NCI-H1694 treated with DMSO at 0.1 percent for 48 hours (cell line): ENCODE measurements at regions not wholly inside any gene's neighbourhood (a gene's known extent, or its start where the extent isn't known, plus 50 kb on each side); places are given as distances from the start of the nearest gene placed in this dataset.
"Not testable (repeated sequence)": the region's sequence is repeated elsewhere in the genome, so short reads cannot be mapped to it uniquely, and the experiment has no call there.

Experiments
- DNase-seq: peaks from one replicate; lab custom pipeline; 2025; lab: John Stamatoyannopoulos, UW

GRCh38 chr5:89071941-89072331, 189.0 kb upstream of the MEF2C start:
- no peak for DNase-seq

GRCh38 chr5:89071101-89071940, 188.3 kb upstream of the MEF2C start:
- DNase-seq, result no peak

- no peak for DNase-seq
These were observed 186.6 kb upstream of the MEF2C start for GRCh38 chr5:89069591-89069990.

DNA sequence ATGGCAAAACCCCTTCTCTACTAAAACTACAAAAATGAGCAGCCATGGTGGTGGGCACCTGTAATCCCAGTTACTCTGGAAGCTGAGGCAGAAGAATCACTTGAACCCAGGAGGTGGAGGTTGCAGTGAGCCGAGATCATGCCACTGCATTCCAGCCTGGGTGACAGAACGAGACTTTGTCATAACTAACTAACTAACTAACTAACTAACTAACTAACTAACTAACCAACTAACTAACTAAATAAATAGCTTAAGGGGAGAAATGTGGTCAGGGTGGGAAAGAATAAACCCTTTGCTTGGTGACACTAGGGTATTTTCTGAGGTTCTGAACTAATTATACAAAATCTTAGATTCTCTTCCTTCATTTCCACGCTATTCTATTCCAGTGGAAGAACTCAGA, 184.4 kb upstream of the MEF2C start:
- DNase-seq, result no peak

- no peak for DNase-seq
These were observed 182.9 kb upstream of the MEF2C start for GRCh38 chr5:89065919-89066318.

- DNase-seq, result no peak
These were observed 181.8 kb upstream of the MEF2C start for GRCh38 chr5:89064736-89065135.

DNA sequence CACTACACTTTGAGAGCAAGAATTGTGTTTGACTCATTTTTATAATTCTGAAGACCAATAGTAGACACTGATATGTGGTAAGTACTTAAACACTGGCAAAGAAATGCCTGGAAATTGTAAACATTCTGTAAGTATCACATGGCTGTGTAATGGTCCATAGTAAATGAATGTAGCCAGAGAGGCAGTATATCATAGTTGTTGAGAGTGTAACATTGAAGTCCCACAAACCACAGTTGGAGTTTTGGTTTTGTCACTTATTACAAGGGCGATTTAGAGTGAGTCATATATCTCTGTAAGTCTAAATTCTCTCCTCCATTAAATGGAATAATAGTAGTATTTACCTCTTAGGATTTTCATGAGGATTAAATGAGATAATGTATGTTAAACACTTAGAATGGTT, 181.1 kb upstream of the MEF2C start:
- DNase-seq, result no peak

- DNase-seq, result no peak
These were observed 177.8 kb upstream of the MEF2C start for GRCh38 chr5:89060768-89061167.

DNA sequence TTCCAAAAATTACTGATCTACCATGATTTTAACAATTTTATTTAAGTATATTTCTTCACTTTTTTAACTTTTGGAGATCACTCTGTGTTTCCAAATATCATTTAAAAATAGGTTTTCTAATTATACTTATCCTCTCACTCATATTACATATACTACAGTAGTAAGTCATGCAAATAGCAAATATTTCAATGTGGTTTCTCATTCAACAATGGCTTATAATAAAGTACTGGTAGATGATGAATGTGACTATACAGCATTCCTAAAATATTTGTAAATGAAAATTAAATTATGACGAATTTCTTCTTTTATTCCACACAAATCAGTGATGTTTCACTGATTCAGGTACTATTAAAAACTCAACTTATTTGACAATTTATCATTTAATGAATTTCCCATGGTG, 176.3 kb upstream of the MEF2C start:
- no peak for DNase-seq

DNA sequence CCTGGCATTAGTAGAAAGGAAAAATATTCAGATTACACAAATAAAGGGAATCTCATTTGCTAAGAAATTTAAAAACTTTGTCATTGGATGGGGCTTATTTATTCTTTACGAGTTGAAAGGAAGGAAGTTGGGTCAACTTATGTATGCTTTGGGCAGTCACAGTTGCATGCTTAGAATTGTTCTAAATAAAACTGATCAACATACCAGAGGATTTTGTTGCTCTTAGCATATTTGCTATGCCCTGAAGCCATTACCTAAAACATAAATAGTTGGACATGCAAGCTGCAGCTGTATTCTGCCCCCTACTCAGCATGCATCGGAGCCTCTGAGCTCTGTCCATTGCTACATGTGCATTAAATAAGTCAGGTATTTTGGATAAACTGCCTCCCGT, 172.7 kb upstream of the MEF2C start:
- DNase-seq, result no peak

GRCh38 chr5:89055015-89055694, 172.2 kb upstream of the MEF2C start:
- no peak for DNase-seq

DNA sequence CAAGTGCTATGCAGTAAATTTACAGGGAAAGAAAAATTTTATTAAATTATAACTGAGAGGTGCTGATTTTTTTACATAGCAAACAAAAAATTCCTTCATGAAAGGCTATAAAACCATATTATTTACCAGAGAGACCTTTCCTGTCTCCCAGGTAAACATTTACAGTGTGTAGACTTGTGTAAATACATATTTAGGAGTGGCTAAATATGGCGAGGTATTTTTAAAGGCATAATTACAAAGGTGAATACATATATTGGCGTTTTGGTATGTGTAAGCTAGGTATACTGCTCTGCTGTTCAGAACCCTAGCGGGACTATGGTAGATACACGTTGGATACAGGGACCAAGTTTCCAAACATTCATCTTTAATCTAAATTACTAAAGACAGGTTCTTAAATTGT, 170.6 kb upstream of the MEF2C start:
- no peak for DNase-seq

- DNase-seq, result not testable (repeated sequence)
These were observed 167.1 kb upstream of the MEF2C start for GRCh38 chr5:89050062-89050461.

DNA sequence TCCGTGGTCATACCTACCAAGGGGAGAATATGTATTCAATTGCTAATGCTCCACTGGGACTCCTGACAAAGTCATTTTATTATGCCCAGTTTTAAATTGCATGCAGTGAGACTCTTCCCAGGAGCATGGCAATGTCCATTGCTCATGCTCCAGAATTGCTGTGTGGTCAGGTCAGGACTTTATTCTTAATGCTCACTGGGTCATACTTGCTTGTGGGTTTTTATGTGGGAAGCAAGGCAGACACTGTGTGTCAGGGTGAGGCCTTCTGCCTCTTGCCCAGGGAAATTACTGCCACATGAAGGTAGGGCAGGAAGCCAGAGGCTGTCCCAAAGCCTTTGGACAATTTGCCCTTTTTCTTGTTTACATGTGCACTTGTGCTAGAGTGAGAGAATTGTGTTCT, 164.6 kb upstream of the MEF2C start:
- DNase-seq, result no peak

- DNase-seq, result no peak
These were observed 162.2 kb upstream of the MEF2C start for GRCh38 chr5:89045216-89045615.

GRCh38 chr5:89044674-89045200, 161.8 kb upstream of the MEF2C start:
- no peak for DNase-seq

DNA sequence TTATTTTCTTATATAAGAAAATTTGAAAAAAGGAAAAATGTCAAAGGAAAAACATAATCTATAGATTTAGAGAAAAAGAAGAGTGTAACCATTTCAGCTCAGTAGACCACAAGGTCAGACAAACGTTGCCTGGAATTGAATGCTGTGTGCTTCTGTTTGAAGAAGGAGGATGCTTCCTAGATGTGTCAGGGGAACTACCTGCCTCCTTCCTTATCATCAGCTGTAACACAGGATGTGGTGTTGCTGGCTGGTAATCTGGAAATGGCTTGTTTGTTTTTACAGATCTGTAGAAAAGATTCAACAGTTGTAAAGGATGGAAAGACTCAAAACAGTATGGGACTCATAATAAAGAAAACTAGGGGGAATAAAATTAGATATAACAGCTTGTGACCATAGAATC, 160.7 kb upstream of the MEF2C start:
- no peak for DNase-seq

- DNase-seq, result no peak
These were observed 159.8 kb upstream of the MEF2C start for GRCh38 chr5:89042746-89043145.

- no peak for DNase-seq
These were observed 159.0 kb upstream of the MEF2C start for GRCh38 chr5:89041976-89042375.

DNA sequence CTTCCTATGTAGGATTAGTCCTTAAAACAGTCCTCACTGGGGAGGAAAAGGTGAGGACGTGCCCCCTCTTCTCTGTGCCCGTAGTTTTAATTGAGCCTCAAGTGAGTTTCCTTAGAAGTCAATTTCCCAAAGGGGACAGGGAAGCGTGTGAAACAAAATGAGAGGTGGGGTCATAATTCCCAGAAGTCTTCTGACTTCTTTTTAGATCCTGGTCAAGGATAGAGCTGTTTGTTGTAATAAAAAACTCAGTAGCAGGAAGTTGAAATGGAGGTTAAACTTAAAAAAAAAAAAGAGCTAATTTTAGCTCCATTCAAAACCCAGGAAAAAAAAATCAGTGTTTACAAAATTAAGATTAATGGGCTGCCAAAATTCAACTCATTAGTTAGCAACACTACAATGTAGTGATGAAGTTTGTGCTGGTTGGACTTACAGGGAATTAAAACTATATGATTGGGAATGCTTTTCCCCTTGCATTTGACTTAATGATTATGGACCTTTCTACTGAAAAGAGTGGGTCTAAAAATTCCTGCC, 158.3 kb upstream of the MEF2C start:
- no peak for DNase-seq

DNA sequence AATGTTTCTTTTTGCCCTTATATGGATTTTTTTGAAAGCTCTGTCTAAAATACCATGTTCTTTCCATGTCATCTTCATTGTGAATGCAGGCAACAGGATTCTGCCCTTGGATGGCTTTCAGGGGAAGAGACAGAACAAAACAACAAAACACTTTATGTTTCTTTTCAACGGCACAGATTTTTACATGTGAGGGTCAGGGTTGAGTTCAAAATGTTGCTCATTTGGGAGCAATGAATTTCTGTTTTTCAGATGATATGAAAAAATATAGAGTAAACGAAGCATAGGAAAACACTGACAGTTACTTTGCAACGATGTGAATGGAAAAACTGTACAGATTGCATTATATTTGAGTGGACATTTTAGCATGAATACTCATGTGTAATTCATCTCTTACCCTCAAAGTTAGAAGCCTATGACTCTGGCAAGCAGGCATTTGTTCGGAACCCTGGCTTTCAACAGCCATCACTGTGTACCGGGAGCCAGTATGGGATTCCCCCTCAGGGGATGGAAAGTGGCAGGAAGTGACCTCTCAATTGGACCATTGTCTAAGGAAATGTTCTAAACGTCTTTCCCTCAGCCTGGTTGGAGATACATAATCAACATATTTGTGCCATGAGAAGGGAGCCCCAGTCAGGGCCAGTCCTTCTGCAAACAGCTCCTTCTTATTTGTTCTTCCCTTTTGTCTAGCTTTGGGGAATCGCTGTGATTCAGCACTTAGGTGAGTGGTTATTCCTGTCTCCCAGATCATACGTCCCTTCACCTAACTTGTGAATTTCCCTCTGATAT, 153.9 kb upstream of the MEF2C start:
- no peak for DNase-seq

DNA sequence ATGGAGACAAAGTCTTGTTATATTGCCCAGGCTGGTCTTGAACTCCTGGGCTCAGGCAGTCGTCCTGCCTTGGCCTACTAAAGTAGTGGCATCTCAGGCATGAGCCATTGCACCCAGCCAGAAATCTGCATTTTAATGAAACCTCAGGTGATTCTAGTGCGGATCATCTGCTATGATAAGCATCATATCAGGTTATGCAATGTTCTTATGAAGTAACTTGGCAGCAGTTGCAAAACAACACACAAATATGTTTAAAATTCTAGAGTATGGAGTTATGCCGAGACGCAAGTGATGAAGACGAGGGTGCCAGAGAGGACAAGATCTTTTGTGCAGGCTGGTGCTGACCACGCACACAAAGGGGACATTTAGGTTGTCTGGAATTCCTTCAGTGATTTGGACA, 153.2 kb upstream of the MEF2C start:
- no peak for DNase-seq
